ENCODE measurements at regions not wholly inside any gene's neighbourhood (a gene's known extent, or its start where the extent isn't known, plus 50 kb on each side); places are given as distances from the start of the nearest gene placed in this dataset.
"Not testable (repeated sequence)": the region's sequence is repeated elsewhere in the genome, so short reads cannot be mapped to it uniquely, and the experiment has no call there.

DNA sequence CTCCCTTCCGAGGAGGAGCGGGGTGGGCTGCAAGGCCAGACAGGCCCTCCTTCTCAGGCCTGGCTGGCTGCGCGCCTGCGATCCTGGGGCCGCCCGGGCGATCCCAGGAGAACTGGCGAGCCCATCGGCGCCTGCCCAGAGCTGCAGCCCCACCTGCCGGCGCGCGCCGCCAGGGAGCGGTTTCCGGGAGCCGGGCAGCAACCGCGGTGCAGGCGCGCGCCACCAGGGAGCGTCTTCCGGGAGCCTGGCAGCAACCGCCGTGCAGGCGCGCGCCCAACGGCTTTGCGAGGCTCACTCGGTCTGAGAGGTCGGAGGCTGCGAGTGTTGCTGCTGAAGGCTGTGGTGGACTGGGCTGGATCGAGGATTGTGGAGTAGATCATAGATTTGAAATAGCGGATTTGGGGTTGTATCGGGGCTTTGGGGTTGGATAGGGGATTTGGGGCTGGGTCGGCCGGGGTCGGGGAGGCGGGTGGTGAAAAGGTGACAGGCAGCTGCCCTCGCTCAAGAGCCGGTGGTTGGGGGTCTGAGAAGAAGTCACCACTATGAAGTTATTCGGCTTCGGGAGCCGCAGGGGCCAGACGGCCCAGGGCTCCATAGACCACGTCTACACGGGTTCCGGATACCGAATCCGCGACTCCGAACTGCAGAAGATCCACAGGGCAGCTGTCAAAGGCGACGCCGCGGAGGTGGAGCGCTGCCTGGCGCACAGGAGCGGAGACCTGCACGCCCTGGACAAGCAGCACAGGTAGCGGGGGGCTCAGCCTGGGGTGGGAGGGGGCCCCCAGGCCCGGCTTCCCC lies 668.9 kb downstream of the SPATA31A6 start:
- H3K4me1 ChIP-seq (ENCODE audit: insufficient read depth, low read length, poor library complexity, severe bottlenecking); H3K27ac ChIP-seq (ENCODE audit: low read depth, low read length, poor library complexity, severe bottlenecking); BruUV-seq (replicated peaks); H3K36me3 ChIP-seq (ENCODE audit: insufficient read depth, low read length, poor library complexity, severe bottlenecking); POLR2A ChIA-PET (ENCODE audit: low non-redundant PET); CTCF ChIA-PET; H3K4me3 ChIP-seq (ENCODE audit: low read depth, low read length, poor library complexity, severe bottlenecking); intact Hi-C loops (cut with micrococcal nuclease; ENCODE audit: unreplicated experiment); H3K27me3 ChIP-seq (replicated peaks; ENCODE audit: insufficient read depth, low read depth, low read length, poor library complexity); H3K9me3 ChIP-seq (ENCODE audit: low read depth, low read length, poor library complexity, severe bottlenecking): not testable (repeated sequence)
- DNase-seq (ENCODE audit: low spot score), result peak; percentile 35
- TF ChIP-seq CTCF (conservative IDR thresholded peaks at IDR 0.05; ENCODE audit: low read depth, low read length), result peak; percentile 36

GRCh38 chr9:42860133-42860532 lies 676.7 kb downstream of the SPATA31A6 start:
- CTCF ChIA-PET; DNase-seq (ENCODE audit: low spot score); POLR2A ChIA-PET (ENCODE audit: low non-redundant PET); H3K36me3 ChIP-seq (ENCODE audit: insufficient read depth, low read length, poor library complexity, severe bottlenecking); H3K27ac ChIP-seq (ENCODE audit: low read depth, low read length, poor library complexity, severe bottlenecking); BruUV-seq (replicated peaks); H3K27me3 ChIP-seq (replicated peaks; ENCODE audit: insufficient read depth, low read depth, low read length, poor library complexity); H3K4me1 ChIP-seq (ENCODE audit: insufficient read depth, low read length, poor library complexity, severe bottlenecking); intact Hi-C loops (cut with micrococcal nuclease; ENCODE audit: unreplicated experiment); H3K9me3 ChIP-seq (ENCODE audit: low read depth, low read length, poor library complexity, severe bottlenecking); H3K4me3 ChIP-seq (ENCODE audit: low read depth, low read length, poor library complexity, severe bottlenecking): not testable (repeated sequence)

- intact Hi-C loops (cut with micrococcal nuclease; ENCODE audit: unreplicated experiment); BruUV-seq (replicated peaks); H3K27me3 ChIP-seq (replicated peaks; ENCODE audit: insufficient read depth, low read depth, low read length, poor library complexity): not testable (repeated sequence)
These were observed 679.0 kb downstream of the SPATA31A6 start for GRCh38 chr9:42862465-42862864.

More at GRCh38 chr9:42862465-42862864, 679.0 kb downstream of the SPATA31A6 start:
- POLR2A ChIA-PET (ENCODE audit: low non-redundant PET); DNase-seq (ENCODE audit: low spot score); CTCF ChIA-PET; H3K4me1 ChIP-seq (ENCODE audit: insufficient read depth, low read length, poor library complexity, severe bottlenecking); H3K36me3 ChIP-seq (ENCODE audit: insufficient read depth, low read length, poor library complexity, severe bottlenecking); H3K9me3 ChIP-seq (ENCODE audit: low read depth, low read length, poor library complexity, severe bottlenecking); H3K4me3 ChIP-seq (ENCODE audit: low read depth, low read length, poor library complexity, severe bottlenecking); H3K27ac ChIP-seq (ENCODE audit: low read depth, low read length, poor library complexity, severe bottlenecking): not testable (repeated sequence)
